Putamen (tissue), 1 donor: ENCODE measurements at regions not wholly inside any gene's neighbourhood (a gene's known extent, or its start where the extent isn't known, plus 50 kb on each side); places are given as distances from the start of the nearest gene placed in this dataset.

Experiments
- DNase-seq: peaks from one replicate; pipeline ENCODE4 v3.0.0-alpha.2; 2016; ENCODE audit warnings: low spot score

DNA sequence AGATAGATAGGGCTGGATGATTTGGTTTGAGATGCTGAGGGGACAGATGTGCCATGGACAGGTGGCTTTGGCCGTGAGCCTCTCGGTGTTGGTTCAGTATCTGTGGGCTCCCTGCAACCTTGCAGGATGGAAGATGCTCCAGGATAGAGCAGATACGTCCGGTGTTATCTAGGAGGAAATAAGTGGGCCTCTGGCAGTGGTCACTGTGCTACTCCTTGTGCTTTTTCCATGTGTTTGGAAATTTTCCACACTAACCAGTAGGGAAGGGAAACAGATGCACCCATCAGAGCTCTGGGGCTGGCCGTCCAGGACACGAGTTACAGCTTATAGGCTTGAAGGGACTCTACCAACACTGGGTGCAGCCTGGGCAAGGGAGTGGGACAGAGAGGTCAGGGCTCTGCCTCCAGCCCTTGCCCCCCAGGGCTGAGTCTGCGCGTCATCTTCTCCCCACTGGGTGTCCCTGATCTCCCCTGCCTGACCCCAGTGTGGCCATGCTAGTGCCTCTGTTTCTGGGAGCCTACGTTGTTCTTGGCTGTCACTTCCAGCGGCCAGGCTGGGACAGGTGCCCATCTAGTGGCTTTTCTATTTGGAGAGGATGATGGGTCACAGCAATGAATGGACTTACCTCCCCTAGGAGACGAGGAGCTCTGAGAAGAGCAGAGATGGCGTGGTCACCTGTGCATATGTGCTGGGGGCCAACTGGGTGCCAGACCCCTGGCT, 166.9 kb downstream of the SEC14L1 start:
- DNase-seq: no peak

DNA sequence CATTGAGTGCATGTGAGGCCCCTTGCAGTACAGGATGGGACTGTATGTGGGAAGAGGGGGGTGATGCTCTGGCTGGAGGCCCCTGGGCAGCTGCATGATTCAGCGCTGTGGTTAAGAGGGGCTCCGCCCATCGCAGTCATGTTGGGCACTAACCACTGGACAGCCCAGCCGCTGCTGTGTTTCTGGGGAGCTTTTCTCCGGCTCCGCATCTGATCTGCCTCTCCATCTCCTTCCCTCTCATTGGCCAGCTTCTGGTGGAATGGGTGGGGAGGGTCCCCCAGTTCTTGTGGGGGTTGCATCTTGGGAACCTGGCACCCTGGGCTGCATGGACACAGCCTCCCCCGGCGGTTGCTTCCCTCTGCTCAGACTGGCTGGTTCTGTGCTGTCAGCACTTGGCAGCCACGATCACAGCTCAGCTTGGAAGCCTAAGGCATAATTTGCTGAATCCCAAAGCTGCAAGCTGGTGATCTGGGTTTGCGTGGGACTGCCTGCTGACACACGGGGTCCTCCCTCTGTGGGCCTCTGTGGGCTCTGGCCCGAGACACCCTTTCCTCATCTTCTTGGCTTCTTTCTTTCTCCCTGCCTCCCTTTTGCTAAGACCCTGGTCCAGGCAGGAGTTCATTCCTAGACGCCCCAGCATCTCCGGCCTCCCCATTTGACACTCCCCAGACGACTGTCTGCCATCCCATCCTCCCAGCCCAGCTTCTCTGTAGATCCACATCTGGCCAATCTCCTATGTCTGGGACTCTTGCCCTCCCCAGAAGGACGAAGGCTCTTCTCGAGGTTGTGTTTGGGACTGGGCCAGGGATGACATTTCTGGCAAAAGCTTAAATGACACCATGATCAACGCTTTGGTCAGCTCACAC, 168.3 kb downstream of the SEC14L1 start:
- no peak for DNase-seq

DNA sequence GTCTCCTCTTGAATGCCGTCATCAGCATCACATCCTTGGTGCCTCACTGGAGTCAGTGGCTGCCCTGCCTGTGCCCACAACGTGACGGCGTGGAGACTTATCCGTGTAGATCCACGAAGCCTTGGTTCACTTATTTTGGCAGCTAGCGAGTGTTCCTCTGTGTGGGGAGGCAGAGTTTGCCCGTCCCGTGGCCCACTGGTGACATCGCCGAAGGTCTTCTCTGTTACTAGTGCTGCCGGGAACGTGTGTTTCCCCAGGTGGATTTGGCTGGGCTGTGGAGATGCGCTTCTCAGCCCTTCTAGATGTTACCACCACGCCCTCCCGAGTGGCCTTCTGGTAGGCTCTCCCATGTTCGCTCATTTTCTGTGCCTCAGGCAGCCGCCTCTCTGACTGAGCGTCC, 169.6 kb downstream of the SEC14L1 start:
- DNase-seq: no peak

DNA sequence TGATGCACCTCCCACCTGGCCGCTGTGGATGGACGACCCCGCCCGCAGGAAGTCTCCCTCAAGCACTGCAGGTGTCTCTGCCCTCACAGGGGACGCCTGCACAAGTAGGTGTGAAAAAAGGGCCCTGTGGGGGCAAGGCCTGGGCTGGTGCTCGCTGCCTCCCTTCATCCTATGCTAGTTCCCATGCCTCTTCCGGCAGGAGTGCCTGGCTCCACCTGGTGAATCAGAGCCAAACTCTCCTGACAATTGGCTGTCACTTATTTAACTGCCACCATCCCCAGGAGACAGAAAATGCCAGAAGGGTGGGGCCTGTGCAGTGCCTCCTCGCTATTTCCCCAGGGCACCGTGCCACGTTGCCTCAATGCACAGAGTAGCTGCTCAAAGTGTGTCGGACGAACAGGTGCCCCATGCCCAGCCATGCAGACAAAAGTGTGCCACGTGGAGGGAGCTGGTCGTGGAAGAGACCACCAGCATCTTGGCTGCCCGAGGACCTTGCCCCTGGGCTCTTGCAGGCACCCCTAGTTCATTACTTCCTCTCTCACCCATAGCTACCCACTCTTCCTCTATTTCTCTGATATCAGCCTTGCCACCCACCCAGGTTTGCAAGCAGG, 170.7 kb downstream of the SEC14L1 start:
- DNase-seq: no peak

DNA sequence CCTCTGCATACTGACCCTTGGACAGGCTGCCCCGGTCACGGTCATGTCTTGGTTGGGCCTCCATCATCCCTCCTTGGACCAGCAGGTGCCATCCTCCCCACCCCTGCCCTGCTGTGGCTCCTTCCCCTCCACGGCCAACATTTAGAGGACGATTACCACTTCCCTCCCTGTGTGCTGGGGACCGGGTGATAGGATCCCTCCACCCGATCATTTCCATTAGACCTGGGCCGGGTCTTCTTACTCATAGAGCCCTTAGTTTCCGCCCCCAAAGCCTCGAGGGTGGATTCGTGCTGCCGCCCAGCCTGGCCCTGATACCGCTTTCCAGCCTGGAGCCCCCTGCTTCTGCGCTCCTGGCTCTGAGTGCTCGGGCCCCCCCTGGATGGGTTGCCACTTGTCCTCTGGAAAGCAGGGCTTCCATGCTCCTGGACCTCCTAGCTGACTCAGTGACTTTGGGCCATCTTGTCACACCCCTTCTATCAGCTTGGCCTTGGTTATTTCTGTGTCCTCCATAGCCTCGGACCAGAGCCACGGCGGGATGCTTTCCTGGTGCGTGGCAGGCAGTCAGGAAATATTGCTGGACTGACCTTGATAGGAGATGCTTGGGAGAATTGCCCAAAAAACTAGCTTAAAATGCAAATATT, 171.4 kb downstream of the SEC14L1 start:
- DNase-seq: no peak

DNA sequence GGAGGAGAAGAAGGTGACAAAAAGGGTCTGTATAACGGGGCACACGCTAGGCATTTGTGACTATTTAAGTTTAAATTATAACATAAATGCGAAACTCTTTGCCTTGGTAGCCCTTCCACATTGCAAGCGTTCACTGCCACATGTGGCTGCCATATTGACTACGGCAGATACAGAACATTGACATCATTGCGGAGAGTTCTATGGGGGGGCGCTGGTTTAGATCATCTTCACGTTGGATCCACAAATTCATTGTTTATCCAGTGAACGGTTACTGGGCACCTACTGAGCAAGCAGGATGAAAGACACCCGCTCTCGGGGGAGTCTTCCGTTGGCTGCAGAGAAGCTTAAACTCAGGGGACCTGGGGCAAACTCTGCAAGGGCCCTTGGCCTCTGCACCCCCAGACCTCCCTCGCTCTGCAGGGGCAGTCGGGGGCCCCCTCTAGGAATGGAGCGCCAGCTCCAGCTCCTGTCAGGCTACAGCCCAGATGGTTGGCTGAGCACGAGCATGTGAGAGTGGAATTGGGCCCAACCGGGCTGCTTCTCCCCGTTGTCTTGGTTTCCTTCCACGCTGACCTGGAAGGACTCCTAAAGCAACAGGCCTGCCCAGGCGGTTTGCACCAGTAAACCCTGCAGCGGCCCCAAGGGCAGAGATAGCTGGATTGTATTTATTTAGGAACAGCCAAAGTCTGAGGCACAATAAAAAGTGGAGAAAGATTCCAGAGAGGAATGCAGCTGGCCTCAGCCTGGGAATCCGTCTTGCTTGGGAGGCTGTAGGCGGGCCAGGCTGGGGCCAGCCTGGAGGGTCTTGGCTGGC, 172.2 kb downstream of the SEC14L1 start:
- peak; percentile 32 for DNase-seq

DNA sequence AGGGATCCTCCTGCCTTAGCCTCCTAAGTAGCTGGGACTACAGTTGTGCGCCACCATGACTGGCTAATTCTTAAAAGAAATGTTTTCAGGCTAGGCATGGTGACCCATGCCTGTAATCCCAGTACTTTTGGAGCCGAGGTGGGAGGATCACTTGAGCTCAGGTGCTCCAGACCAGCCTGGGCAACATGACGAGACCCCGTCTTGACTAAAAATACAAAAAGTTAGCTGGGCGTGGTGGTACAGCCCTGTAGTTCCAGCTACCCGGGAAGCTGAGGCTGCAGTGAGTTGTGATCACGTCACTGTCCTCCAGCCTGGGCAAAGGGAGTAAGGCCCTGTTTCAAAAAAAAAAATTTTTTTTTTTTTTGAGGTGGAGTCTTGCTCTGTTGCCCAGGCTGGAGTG, 173.1 kb downstream of the SEC14L1 start:
- DNase-seq: no peak

DNA sequence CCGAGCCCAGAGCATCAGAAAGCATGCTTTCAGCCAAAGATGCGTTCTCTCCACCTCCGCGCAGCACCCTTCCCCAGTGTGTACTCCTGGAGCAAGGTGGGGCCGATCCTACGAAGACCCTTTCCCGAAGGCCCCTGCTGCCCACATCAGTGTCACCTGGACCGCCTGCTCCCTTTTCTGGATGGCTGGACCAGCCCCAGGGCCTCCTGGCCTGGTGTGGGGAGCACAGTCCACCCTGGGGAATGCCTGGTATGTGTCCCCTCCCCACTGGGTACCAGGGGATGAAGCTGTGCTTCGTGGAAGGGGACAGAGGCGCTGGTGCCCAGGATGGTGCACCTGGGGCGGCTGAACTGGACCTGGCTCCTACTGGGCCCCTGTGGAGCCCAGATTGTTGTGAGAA, 173.8 kb downstream of the SEC14L1 start:
- no peak for DNase-seq

DNA sequence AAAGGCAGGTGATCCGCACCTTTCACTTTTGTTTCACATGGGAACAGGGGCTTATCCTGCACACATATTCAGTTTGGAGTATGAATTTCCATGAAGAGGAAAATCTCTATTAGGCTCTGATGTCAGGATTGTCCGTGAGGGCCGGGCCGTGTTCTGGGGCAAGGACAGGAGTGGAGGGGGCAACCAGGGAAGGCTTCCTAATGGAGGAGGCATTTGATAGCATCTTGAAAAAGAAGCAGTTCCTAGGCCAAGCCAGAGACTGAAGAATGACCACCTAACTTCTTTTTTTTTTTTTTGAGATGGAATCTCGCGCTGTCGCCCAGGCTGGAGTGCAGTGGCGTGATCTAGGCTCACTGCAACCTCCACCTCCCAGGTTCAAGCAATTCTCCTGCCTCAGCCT, 174.2 kb downstream of the SEC14L1 start:
- no peak for DNase-seq

DNA sequence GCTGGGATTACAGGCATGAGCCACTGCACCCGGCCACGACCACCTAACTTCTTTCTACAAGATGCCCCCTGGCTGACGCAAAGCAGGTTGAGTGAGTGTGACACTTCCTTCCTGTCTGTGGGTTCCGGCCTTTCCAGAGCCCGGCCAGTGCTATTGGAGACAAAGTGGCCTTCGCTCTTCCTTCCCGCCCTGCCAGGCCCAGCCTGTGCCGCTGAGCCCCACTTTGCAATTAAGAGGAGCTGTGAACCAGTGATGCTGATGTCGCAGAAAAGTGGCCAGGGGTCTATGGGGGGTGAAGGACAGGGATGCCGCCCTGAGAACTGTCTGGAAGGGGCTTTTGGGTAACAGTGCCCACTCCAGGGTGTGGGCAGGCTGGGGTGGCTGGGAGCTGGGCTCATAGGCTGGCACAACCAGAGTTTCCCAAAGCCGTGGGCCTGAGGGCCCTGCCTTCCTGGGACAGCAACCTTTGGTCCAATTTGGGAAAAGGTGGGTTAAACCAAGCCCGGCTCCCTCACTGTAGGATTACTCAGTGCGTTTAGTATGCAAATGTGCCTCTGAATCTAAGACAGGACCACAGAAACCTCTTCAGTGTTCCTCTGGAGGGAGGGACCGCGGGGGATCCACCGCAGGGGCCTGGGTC, 174.9 kb downstream of the SEC14L1 start:
- DNase-seq: no peak

DNA sequence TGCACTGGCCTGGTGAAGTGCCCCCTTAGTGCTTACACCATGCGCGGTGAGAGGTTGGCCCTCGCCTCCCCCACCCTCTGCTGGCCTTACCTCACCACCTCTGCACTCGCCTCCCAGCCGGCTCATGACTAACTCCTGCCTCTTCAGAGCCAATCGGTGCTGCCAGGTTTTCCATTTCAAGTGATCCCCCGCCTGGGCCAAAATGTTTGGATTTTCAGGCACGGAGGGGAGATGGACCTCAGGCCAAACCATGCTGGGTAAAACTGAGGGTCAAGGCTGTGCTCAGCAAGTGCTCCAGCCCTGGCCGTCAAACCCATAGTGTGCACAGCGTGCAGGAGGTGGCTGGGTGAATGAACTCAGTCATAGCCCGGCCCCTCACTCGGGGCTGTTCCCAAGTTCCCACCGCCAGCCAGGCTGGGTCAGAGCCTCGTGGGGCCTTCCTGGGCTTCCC, 175.4 kb downstream of the SEC14L1 start:
- no peak for DNase-seq

DNA sequence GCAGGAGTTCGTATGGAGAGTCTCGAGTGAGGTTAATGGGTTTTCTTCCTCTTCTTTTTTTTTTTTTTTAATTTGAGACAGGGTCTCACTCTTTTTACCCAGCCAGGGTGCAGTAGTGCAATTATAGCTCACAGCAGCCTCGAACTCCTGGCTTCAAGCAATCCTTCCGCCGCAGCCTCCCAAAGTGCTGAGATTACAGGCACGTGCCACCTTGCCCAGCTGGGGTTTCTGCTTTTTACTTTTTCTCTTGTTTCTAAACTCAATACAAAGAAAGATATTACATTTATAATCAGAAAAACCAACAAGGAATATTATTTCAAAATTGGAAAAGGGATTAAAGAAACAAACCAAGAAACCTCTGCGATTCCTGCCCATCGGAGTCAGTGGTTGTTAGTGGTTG, 175.9 kb downstream of the SEC14L1 start:
- no peak for DNase-seq

DNA sequence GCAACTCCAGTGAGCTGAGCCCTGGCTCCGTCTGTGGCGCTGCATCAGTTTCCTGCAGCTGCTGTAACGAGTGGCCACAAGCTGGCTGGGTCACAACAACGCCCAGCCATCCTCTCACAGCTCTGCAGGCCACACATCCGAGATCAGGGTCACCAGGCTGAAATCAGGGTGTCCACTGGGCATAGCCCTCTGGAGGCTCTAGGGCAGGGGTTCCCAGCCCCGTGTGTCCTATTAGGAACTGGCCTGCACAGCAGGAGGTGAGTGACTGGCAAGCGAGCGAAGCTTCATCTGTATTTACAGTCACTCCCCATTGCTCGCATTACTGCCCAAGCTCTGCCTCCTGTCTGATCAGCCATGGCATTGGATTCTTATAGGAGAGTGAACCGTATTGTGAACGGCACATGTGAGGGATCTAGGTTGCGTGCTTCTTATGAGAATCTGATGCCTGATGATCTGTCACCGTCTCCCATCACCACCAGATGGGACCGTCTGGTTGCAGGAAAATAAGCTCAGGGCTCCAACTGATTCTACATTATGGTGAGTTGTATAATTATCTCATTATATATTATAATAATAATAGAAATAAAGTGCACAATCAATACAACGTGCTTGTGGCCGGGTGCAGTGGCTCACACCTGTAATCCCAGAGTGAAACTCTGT, 176.5 kb downstream of the SEC14L1 start:
- no peak for DNase-seq

DNA sequence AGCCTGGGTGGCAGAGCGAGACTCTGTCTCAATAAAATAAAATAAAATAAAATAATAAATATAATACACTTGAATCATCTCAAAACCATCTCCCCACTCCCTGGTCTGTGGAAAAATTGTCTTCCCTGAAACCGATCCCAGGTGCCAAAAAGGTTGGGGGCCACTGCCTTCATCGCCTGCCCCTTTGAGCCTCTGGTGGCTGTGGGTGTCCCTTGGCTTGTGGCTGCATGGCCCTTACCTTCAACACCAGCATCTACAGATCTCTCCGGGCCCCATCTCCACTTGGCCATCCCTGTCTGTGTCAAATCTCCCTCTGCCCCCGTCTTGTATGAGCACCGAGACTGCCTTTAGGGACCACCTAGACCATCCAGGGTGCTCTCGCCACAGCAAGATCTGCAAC, 177.3 kb downstream of the SEC14L1 start:
- DNase-seq: no peak

DNA sequence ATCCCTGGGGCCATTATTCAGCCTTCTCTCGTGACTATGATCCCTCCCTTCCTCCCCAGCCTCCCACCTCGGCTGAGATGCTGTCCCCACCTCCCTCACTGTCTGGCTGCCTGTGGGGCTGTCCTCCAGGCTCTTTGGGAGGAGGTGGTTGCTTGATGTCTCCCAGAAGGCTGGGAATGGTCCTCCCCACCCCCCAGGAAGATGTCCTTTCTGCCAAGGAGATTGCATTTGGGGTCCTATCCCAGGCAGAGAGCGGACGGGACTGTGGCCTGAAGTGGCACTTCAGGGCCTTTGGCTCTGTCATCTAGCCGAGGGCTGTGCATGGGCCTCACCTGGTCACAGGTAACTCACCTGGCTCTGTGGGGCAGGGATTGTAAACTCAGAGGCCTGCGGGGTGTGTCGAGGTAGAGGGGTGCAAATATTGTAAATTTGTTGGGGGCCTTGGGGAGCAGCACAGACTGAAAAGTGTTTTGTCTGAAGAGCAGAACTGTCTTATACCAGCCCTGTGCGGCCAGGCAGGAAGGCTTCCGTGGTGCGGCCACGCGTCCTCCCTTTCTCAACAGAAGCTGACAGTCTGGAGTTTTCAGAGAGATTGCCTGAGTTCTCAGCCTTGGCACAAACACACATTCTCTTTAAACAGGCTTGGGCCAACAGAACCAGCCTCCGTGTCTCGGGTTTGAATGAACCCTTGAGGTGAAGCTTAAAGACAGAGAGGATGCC, 177.9 kb downstream of the SEC14L1 start:
- DNase-seq: no peak

DNA sequence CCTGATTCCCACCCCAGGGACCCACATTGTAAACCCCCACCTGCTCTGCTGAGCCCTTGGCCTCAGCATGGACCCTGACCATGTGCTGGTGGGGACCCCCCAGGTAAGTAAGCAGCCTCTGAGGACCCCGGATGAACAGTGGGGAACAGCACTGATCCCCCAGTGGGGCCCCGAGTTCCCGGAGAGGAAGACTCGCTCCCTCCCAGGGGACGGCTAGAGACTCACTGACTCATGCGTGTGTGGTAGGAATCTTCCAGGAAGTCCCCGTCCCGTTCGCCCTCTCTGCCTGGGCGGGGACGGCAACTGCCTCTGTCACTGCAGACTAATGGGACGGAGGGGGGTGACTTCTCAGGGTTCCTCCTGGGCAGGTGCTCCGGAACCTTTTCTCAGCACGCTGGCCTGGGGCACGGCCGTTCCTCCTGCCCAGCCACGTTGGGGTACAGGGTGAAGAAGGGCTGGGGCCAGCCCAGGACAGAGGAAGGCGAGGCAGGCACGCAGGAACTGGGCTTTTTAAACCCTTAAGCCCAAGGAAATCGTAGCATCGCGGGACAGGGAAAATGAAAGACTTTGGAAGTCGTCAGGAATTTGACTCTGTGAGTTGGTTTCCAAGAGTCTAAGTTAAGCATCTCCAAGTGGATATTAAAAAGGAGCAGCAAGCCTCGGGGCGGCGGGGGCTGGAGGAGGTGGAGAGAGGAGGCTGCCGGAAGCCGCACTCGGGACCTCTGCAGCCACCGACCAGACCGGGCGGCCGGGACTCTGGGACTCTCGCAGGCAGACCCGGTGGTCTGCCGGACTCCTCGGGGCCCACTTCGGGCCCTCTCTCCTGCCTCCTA, 178.7 kb downstream of the SEC14L1 start:
- DNase-seq: no peak

DNA sequence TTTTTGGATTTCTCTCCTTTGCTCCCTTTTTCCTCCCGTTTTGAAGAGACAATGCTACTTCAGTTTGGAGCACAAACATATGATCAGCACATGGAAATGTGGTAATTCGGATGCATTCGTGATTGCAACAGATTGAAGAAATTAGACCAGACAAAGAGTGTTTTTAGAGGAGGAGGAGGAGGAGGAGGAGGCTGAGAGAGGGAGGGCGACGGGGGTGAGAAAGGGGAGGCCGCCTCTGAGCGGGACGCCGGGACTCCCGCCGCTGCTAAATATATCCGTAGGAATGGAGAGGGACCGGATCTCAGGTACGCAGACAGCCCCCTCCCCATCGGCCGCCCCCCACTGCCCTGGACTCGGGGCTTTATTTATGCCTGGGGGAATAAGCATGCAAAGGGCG, 179.3 kb downstream of the SEC14L1 start:
- DNase-seq: no peak

DNA sequence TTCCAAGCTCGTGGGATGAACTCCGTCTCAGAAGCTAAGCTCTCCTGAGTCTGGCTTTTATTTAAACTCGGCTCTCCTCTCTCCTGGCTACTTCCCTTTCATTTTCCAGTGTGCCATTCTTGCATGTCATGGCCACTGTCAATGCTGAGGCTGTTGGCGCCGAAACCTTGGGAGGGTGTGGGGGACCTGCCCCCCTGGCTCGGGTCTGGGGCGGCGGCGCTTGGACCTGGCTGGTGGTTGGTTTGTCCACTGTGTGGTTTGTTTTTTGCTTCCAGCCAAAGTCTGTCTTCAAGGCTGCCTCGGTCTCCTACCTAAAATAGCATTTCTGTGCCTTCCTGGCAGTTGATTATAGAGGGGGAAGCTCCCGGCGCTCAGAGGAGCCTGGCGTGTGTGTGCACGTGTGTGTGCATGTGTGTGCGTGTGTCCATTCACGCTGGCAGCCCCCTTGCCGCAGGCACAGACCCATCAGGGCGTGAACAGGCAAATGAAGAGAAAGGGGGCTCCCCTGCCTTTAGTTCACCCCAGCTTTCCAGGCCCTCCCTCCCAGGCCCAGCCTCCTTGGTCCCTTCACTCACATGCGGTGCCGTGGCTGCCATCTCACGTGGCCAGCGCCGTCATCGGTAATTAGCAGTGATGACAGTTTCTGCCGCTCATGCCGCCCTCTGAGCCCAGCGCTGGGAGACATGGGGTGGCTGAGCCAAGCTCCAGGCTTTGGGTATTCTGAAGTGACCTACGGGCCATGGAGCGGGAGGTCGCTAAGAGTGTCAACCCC, 179.9 kb downstream of the SEC14L1 start:
- DNase-seq: no peak
